HG02943 (cell line): ENCODE measurements at regions not wholly inside any gene's neighbourhood (a gene's known extent, or its start where the extent isn't known, plus 50 kb on each side); places are given as distances from the start of the nearest gene placed in this dataset.

Source experiments
- ATAC-seq: cut with Tn5 transposase; IDR thresholded peaks from one replicate; pipeline ENCODE4 v1.9.1; 2021; ENCODE audit warnings: mild to moderate bottlenecking, low read depth, moderate library complexity; ENCODE audit not compliant: unreplicated experiment

DNA sequence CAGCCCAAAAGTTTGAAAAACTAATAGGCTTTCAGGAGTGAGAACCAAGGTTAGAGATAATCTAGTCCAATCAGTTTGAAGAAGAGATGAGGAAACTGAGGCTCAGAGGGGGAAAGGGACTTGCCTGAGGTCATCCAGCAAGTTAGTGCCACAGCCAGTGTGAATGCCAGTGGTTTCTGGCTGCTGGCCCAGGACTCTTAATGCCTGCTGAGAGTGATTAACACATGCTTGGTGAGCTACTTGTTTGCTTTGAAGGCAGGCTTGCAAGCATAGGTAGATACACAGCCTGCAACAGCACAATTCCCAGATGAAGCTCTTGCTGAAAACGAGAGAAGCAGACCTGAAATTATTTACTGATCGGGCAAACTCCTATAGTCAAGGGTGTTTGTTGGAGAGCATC, 591.6 kb upstream of the SGCD start:
- ATAC-seq = no peak

DNA sequence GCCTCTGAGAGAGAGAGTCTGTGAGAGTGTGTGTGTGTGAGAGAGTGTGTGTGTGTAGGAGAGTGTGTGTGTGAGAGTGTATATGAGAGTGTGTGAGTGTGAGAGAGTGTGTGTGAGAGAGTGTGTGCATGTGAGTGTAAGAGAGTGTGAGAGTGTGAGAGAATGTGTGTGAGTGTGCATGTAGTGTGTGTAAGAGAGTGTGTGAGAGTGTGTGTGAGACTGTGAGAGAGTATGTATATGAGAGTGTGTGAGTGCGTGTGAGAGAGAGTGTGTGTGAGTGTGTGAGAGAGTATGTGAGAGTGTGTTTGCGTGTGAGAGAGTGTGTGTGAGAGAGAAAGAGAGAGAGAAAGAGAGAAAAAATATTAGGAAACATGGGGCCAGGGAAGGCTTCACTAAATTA, 588.3 kb upstream of the SGCD start:
- ATAC-seq = no peak

DNA sequence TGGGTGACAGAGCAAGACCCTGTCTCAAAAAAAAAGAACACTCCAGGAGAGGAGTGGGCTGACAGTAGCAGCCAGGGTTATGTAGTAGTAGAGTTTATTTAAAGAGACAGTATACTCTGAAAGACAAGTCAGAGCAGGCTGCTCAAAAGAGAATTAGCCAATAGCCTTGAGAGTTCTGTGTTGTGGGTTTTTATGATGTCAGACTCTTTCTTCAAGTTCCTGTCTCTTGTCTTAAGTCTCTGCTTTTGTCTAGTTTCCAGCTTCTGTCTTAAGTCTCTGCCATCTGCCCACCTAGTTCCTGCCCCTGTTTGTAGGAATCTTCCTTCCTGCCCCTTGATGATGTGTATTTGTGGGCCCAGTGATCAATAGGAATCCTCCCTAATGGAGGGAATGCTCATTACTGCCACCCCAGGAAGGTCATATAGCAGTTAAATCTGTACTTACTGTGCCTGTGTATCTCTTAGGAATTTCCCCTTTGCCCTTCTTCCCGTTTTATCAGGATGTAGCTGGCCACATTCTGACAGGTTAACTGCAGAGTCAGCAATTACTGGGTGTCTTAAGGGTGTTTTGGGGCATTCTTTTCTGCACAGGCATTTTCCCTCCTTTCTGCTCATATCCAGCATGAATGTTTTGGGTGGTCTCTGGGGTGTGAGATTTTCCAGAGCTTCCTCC, 580.5 kb upstream of the SGCD start:
- no peak for ATAC-seq

DNA sequence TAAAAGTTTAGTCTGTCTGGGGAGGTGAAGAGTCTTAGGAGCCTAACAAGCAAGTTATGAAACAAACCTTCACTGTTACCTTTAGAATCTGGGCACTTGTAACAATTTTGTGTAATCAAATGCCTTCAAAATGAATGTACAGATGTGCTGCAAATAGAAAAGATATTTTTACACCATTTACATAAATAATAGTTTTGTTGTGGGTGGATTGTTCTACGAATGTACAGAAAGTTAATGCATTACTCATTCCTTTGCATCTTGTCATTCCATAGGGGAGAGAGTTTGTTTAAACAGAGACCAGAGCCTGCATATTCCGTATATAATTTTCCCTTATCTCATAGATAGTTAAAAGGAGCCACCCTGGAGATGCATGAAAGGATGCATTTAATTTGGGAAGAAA, 576.9 kb upstream of the SGCD start:
- ATAC-seq = no peak

DNA sequence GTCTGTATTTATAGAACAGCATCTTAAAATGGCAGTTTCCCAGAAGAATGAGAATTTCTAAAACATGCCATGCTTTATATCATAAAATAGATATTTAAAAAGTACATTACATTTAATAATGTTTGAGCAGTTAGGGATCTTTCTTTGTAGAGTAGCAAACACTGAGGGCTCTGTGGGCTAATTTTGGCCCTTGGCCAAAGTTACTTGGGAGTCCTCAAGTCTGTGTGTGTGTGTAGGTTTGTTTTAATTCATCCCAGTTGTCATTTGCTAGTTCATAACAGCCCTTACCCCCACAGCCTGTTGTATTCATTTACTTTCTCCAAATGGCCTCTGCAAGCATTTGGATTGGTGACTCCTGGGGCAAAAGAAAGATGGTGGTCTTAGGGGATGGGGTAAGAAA, 576.4 kb upstream of the SGCD start:
- ATAC-seq = no peak

DNA sequence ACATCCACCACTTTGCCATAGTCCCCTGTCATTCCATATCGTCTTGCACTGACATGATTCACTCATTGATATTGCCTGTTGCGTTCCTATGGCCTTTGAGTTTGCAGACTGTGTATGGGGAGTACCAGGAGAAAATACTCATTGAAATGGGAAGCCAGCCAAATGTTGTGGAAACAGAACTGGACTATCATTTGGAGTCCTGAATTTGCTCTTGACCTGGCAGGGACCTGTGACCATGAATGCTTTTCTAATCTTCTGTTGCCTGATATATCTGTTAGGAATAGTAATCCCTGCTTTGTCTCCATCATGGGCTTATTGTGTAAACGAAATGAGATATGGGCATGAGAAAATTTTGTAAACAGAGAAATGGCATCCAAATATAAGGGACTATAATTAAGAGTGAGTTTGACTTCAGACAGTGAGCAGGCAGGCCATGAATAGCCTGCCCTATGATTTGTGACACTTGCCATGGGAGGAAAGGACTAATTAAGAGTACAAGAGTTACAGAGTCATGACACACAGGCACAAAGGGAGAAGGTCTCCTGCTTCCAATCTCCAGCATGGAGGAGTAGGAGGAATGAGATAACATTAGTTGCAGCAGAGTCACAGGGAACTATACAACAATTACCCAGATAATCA, 572.9 kb upstream of the SGCD start:
- ATAC-seq = no peak

DNA sequence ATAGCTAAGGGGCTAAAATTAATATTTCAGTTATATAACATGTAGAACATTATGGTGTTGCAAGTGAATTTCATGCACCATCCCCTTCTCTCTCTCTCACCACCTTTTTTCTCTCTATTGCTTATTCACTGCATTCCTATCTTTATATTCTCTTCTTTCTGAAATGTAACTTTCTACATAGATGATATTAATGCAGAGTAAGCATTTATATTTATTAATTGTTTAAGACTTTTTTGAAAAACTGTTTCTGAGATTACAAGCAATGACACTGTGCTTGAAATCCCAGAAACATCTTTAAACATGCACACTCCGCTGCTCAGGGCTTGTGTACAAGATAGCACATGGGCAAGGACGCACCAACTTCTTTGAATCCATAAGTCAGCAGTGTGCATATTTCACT, 567.7 kb upstream of the SGCD start:
- ATAC-seq = no peak

DNA sequence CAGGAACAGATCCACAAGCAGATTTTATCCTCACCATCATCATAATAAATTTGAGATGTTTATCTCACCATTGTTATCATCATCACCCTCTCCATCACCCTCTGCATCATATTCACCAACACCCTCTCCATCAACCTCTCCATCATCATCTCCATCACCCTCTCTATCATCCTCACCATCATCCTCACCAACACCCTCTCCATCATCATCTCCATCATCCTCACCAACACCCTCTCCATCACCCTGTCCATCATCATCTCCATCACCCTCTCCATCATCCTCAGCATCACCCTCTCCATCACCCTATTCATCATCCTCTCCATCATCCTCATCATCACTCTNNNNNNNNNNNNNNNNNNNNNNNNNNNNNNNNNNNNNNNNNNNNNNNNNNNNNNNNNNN, 567.0 kb upstream of the SGCD start:
- no peak for ATAC-seq

DNA sequence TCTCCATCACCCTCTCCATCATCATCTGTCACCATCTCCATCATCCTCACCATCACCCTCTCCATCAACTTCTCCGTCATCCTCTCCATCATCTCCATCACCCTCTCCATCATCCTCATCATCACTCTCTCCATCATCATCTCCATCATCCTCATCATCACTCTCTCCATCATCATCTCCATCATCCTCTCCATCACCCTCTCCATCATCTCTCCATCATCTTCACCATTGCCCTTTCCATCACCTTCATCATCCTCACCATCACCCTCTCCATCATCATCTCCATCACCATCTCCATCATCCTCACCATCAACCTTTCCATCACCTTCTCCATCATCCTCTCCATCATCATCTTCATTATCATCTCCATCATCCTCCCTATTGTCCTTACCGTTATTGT, 565.5 kb upstream of the SGCD start:
- ATAC-seq = no peak

DNA sequence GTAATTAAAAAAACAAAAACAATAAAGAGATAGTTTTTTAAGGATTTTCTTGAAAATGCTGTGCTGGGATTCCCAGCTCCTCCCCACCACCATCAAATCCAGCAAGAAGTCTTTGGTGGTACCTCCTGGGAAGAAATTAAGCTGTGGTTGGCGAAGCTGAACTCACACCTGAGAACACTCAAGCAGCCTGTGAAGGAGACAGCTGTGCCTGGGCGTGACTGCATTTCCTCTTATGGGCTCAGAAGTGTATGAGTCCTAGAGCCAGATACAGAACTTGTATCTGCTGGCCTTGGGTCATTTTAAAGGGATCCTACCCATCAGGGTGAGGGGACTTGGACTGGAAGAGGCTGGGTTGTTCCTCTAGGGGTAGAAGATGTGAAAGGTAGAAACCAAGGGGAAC, 561.2 kb upstream of the SGCD start:
- ATAC-seq = no peak

DNA sequence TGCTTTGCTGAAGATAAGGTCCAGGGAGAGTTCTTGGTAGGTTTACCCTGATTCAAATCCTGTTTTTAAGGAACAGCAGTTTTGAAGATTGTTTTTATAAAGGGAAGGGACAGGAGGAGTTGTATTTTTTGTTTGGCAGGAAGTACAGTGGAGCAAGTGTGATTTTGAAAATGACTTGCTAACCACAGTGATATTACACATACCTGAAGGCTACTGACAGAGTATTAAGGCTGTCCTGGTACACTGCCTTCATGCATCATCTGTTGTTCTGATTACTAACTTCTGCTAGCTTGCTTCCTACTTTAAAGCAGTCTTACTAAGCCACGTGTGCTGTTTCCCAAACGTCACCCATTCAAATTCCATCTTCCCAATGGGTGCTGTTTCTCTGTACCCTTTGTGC, 559.5 kb upstream of the SGCD start:
- ATAC-seq = no peak

DNA sequence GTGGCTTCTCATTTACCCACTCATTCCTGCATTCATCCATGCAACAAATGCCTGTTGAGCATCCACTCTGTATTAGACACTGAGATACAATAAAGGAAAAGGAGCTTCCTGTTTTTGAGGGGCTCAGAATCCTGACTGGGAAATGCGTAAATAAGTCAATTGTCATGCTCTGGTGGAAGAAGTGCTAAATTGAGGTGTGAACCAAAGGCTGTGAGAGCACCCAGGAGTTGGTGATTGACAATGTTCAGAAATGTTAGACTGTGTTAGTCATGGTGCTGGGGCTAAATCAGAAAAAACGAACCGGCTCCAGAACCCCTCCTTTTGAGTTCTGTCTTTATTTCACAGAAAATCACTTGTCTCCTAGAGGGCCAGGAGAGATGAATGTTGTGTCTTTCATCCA, 558.6 kb upstream of the SGCD start:
- no peak for ATAC-seq

DNA sequence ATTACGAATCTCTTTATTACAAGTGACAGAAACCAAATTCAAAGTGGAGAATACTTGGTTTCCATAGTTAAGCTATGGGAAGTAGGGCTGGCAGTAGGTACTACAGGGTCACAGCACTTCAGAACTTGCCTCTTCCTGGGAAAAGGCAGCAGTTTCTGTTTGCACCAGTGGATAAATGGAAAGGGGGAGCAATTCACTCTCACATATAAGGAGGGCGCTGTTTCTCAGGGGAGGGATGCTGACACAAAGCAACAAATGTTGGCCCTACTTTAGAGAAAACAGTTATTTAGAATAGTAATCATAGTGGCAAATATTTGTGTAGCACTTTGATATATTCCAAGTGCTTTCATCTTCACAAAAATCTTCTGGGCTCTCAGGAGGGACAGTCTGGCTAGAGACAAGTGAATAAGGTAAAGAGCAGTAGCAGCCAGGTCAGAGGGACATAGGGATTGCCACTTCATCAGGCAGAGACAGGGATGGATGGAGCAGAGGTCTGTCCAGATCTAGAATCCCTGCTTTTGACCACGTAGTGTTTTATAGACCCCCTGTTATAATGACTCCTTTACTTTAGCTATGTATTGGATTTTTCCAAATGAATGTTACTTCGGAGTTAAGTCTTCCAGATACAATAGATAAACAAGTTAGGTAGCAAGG, 554.8 kb upstream of the SGCD start:
- no peak for ATAC-seq

DNA sequence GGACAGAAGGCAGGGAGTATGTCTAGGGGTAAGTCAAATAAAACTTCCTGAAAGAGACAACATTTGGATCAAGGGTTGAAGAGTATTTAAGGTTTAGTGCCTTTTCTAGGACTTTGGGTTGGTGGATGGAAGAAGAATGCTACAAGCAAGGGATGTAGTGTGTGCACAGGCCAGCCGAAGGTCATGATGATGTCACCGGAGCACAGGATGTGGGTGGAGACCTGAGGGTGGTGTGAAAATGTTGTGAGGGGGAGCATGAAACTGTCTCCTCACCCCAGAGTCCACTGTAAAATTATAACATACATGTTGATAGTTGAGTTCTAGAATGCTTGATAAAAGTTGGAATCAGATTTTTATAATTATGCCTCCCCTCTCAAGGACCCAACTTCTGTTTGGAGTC, 553.3 kb upstream of the SGCD start:
- ATAC-seq = no peak

DNA sequence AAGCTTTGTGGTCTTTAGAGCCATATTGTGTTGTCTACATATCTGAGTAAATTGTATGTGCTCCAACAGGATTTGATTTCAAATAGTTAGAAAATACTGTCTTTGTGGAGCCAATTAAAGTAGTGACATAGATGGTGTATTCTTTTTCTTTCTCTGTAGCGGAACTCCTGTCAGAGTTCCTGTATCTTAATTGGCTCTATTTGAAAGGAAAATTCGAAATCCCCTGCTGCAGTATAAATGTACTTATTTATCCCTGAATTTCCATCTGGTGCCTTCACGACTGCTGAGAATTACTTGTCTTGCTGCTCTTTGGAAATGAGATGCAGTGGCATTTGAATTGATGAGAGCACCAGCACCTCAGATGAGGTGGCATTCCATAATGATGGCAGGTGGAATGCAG, 546.7 kb upstream of the SGCD start:
- ATAC-seq = no peak

DNA sequence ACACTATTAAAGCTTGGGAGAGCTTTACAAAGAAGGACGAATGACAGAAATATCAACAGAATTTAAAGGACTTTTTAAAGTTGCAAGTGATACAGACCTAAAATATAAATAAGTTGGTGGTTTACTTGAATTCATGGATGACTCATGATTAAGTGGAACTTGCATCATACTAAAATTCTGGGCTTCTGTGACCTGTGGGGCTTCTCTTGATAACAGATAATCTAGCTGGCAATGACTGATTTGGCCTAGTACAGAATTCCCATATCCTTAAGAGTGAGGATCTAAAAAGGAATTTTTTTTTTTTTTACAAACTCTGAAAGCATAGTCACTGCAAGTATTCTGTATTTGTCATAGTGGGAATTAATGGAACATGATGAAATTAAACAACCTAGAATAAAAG, 543.7 kb upstream of the SGCD start:
- ATAC-seq = no peak

DNA sequence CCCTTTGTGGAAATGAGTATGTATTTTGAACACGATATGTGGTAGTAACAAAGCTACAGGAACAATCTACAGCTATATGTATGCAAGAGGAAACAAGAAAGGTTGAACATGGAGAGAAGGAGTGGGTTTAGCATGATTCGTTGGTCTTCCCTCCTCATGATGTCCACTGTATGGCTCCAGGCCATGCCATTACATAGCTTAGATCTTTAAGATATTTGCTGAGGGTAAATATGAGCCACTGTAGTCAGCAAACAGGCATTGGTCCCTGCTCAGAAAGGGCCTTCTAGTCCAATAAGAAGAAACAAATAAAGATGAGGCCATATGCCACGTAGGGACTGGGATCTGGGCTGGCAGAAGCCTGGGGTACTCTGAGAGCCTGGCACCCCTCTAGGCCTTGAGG, 543.2 kb upstream of the SGCD start:
- no peak for ATAC-seq

DNA sequence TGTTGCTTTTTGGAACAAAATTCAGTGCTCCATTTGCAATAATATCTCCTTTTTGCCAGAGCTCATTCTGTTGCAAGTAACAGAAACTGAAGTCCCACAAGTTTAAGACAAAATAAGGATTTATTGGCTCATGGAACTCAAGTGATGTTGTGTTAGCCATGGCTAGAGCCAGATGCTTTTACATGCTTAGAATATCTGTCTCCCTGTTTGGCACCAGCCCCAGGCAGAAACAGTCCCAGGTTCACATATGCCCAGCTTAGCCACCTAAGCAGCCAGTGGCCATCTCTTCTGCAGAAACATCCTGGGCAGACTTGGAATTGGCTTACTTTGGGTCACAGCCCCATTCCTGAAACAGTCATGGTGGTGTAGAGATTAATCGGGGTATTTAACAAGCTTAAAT, 540.9 kb upstream of the SGCD start:
- ATAC-seq = no peak

DNA sequence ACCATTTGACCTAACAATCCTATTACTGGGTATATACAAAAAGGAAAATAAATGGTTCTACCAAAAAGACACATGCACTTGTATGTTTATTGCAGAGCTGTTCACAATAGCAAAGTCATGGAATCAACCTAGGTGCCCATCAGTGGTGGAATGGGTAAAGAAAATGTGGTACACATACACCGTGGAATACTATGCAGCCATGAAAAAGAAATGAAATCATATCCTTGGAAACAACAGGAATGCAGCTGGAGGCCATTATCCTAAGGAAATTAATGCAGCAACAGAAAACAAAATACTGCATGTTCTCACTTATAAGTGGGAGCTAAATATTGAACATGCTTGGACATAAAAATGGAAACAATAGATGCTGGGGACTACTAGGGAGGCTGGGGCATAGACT, 534.1 kb upstream of the SGCD start:
- no peak for ATAC-seq

DNA sequence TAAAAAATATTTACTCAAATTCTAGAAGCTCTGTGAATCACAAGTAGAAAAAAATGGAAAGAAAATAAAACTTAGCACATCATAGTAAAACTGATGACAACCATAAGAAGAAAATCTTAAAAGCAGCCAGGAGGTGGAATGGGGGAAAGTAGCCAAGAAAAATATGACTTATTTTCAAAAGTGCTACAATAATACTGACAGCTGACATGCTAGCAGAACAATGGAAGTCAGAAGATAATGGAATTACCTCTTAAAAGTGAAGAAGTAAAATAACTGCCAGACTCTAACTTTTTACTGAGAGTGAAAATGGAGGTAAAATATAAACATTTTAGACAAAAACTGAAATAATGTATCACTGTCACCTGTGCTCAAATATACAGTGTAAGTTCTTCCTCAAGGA, 532.2 kb upstream of the SGCD start:
- no peak for ATAC-seq

DNA sequence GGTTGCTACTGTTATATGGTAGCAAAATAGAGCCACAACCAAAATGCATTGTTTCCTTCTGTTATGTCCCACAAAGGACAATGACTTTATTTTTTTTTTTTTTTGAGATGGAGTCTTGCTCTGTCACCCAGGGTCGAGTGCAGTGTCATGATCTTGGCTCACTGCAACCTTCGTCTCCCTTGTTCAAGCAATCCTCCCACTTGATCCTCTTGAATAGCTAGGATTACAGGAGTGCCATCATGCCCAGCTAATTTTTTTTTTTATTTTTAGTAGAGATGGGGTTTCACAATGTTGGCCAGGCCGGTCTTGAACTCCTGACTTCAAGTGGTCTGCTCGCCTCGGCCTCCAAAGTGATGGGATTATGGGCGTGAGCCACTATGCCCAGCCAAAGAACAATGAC, 527.7 kb upstream of the SGCD start:
- no peak for ATAC-seq

DNA sequence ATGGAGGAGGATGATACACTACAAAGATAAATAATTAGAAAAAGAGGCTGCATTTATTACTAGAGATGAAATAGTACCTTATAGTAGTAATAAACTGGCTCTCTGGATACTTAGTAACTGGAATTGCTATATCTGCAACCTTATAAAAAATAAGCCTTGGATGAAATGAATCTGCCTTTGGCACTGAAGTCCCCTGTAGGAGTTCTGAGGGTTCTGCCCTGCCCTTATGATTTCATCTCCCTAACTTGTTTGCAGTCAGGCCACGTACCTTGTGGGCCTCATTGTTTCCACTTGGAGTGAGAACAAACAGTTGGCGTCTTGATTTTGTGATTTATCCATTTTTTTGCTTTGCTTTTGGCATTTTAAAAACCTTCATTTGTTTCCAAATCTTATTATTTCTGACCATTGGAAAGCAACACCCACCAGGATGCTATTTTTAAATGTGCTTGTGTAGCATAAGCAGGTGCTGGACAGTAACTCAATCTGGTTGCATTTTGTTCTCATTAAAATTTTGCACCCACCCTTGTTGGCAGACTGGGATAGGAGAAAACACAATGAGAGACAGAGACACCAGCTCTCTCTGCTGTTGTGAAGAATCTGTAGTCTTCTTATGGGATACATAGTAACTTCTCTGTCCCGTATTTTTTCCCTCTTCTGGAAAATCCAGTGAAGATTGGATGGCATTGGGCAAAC, 518.9 kb upstream of the SGCD start:
- ATAC-seq = no peak
